ENCODE measurements at regions not wholly inside any gene's neighbourhood (a gene's known extent, or its start where the extent isn't known, plus 50 kb on each side); places are given as distances from the start of the nearest gene placed in this dataset.
"Not testable (repeated sequence)": the region's sequence is repeated elsewhere in the genome, so short reads cannot be mapped to it uniquely, and the experiment has no call there.

- TF ChIP-seq, protein P1, sequence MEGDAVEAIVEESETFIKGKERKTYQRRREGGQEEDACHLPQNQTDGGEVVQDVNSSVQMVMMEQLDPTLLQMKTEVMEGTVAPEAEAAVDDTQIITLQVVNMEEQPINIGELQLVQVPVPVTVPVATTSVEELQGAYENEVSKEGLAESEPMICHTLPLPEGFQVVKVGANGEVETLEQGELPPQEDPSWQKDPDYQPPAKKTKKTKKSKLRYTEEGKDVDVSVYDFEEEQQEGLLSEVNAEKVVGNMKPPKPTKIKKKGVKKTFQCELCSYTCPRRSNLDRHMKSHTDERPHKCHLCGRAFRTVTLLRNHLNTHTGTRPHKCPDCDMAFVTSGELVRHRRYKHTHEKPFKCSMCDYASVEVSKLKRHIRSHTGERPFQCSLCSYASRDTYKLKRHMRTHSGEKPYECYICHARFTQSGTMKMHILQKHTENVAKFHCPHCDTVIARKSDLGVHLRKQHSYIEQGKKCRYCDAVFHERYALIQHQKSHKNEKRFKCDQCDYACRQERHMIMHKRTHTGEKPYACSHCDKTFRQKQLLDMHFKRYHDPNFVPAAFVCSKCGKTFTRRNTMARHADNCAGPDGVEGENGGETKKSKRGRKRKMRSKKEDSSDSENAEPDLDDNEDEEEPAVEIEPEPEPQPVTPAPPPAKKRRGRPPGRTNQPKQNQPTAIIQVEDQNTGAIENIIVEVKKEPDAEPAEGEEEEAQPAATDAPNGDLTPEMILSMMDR (IDR thresholded peaks at IDR 0.05): not testable (repeated sequence)
- TF ChIP-seq POLR2A (IDR thresholded peaks at IDR 0.05): not testable (repeated sequence)
Observed at GRCh38 chr20:51922812-51923211, 120.5 kb upstream of the SALL4 start.
